PC-9 (cell line): ENCODE measurements at regions not wholly inside any gene's neighbourhood (a gene's known extent, or its start where the extent isn't known, plus 50 kb on each side); places are given as distances from the start of the nearest gene placed in this dataset.

Source experiments
- BruUV-seq: library from RNA; stranded (reverse); fragments of 400-500 nt; replicated peaks from 2 replicates; lab custom pipeline; 2021; lab: Mats Ljungman, UMichigan
- CTCF ChIA-PET: fragments of 300-600 bp; sonication (Branson Sonifier 250); formaldehyde crosslinking; loops from one replicate; lab custom pipeline; 2022; ENCODE audit warnings: antibody characterized with exemption; lab: Charles Lee
- POLR2A ChIA-PET: fragments of 300-600 bp; sonication (Branson Sonifier 250); formaldehyde crosslinking; loops from one replicate; lab custom pipeline; 2022; ENCODE audit warnings: antibody characterized with exemption; ENCODE audit not compliant: unreplicated experiment; lab: Charles Lee
- DNase-seq, 2 experiments: peaks; one replicate each; pipeline versions ENCODE4 v3.0.0 to v3.0.0-alpha.2; 2015 to 2022; ENCODE audit warnings: mixed read lengths in 1 of 2
- H2AFZ ChIP-seq: fragments of 200-600 bp; sonication (generic); 2 replicates; pipeline ENCODE4 v1.8.1; 2017; ENCODE audit warnings: antibody characterized with exemption
- H3F3A ChIP-seq: fragments of 200-600 bp; sonication (generic); 2 replicates; pipeline ENCODE4 v1.8.1; 2017; ENCODE audit warnings: antibody characterized with exemption, mild to moderate bottlenecking, low read depth; ENCODE audit not compliant: insufficient read depth
- H3K27ac ChIP-seq: fragments of 200-600 bp; sonication (generic); 2 replicates; pipeline ENCODE4 v1.6.1; 2016; ENCODE audit warnings: mixed run types
- H3K27me3 ChIP-seq: fragments of 200-600 bp; sonication (generic); 2 replicates; pipeline ENCODE4 v1.6.1; 2016; ENCODE audit warnings: low read depth, mixed run types; ENCODE audit not compliant: insufficient read depth
- H3K36me3 ChIP-seq: fragments of 200-600 bp; sonication (generic); 2 replicates; pipeline ENCODE4 v1.6.1; 2016; ENCODE audit warnings: low read depth, mixed run types
- H3K4me1 ChIP-seq: fragments of 200-600 bp; sonication (generic); replicated peaks from 2 replicates; pipeline ENCODE4 v1.6.1; 2016; ENCODE audit warnings: mixed run types; ENCODE audit not compliant: insufficient read depth
- H3K4me2 ChIP-seq: fragments of 200-600 bp; sonication (generic); 2 replicates; pipeline ENCODE4 v1.6.1; 2017; ENCODE audit warnings: mixed run types
- H3K4me3 ChIP-seq: fragments of 200-600 bp; sonication (generic); 2 replicates; pipeline ENCODE4 v1.6.1; 2016; ENCODE audit warnings: mixed run types
- H3K79me2 ChIP-seq: fragments of 200-600 bp; sonication (generic); 2 replicates; pipeline ENCODE4 v1.6.1; 2017; ENCODE audit warnings: low read depth, mixed run types
- H3K9me2 ChIP-seq: fragments of 200-600 bp; sonication (generic); 2 replicates; pipeline ENCODE4 v1.8.1; 2017; ENCODE audit warnings: mild to moderate bottlenecking; ENCODE audit not compliant: insufficient read depth
- H3K9me3 ChIP-seq: fragments of 200-600 bp; sonication (generic); 2 replicates; pipeline ENCODE4 v1.8.1; 2016; ENCODE audit warnings: low read depth; ENCODE audit not compliant: insufficient read depth
- H4K20me1 ChIP-seq: fragments of 200-600 bp; sonication (generic); 2 replicates; pipeline ENCODE4 v1.8.1; 2017; ENCODE audit not compliant: insufficient read depth
- CTCF ChIP-seq: fragments of 200-600 bp; sonication (generic); conservative IDR thresholded peaks from 2 replicates; pipeline ENCODE4 v1.6.1; 2017; ENCODE audit warnings: mixed run types, antibody characterized with exemption, mild to moderate bottlenecking, moderate library complexity
- EZH2 ChIP-seq: fragments of 200-600 bp; sonication (generic); IDR thresholded peaks from 2 replicates; pipeline ENCODE4 v1.8.0; 2017; ENCODE audit warnings: antibody characterized with exemption, low read depth
- intact Hi-C: fragments of 100-400 bp; cut with micrococcal nuclease; formaldehyde crosslinking; loops from one replicate; pipeline ENCODE4 v1.10.0; 2022; ENCODE audit not compliant: unreplicated experiment

GRCh38 chr2:18745431-18746272, 156.3 kb upstream of the NT5C1B start:
- peaks cover 4% of the 10 kb centered on the region; the same call in 1 of the 2 replicates for H3F3A ChIP-seq
- H3K9me2 ChIP-seq = no peaks in the 10 kb centered on the region
- H3K9me3 ChIP-seq = no peaks in the 10 kb centered on the region
- intact Hi-C loops = loop anchor here (10.0 kb wide), 1 partner anchor 311 kb away; no protein-coding TSS in a partner anchor
- H2AFZ ChIP-seq = no peak overlapping the region
- no peak overlapping the region for H3K27ac ChIP-seq
- no peak for TF ChIP-seq EZH2
- no peak for TF ChIP-seq CTCF
- POLR2A ChIA-PET = interaction anchor here (0.5 kb wide), 1 partner anchor 13 kb away, joined by 3 read pairs; no protein-coding TSS in a partner anchor
- H3K79me2 ChIP-seq = no peaks in the 10 kb centered on the region
- CTCF ChIA-PET = no interaction called here
- H3K4me2 ChIP-seq = no peak overlapping the region
- H3K27me3 ChIP-seq = no peaks in the 10 kb centered on the region
- no peak overlapping the region for H3K4me3 ChIP-seq
- peak in 1 of 2 experiments; percentile 11 for DNase-seq
- H4K20me1 ChIP-seq = no peaks in the 10 kb centered on the region
- no TSS peak for BruUV-seq
- H3K36me3 ChIP-seq = no peaks in the 10 kb centered on the region
- peaks cover 7% of the 10 kb centered on the region for H3K4me1 ChIP-seq

DNA sequence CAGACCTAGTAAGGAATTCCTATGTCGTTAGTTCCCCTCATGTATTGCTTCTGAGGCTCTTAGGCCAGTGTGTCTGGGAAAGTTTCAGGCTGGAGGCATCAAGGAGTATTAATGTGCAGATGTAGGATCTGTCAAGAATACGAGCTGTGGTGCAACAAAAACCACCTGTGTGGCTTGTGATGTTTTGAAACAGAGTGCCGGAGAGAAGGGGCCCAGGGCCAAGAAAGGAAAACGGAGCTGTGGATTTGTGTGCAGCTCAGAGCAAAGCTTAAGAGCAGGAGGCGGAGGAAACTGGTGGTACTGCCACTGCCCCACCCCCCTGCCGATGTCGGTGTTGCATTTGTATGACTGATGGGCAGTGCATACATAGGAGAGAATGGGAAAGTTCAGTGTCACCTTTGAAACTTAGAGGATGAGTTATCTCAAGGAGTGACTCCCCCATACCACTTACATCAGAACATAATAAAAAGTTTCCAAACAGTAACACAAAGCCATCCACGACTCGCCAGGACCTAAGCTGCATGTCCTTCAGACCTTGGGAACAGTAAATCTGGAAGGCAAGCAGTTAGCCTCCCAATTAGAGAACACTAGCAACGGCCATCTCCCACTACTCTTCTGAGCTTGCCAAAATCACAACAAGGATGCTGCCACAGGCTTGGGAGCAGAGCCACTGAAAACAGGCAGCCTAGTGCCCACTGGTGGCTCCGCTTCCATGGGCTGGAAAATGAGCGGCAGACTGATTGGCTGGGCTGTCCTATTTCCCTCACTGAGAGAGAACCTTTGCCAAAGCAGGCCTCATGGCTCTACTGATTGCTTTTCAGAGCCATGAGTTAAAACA, 152.7 kb upstream of the NT5C1B start:
- H3K4me3 ChIP-seq = no peak overlapping the region
- H3K27ac ChIP-seq = no peak overlapping the region
- no peak overlapping the region for H2AFZ ChIP-seq
- H3K79me2 ChIP-seq = no peaks in the 10 kb centered on the region
- ChIA-PET POLR2A (interaction anchor here (0.6 kb wide), 1 partner anchor 182 kb away, joined by 5 read pairs; the partner anchor contains the start of gene RDH14), CTCF (no interaction called here)
- H3K36me3 ChIP-seq = no peaks in the 10 kb centered on the region
- H4K20me1 ChIP-seq = no peaks in the 10 kb centered on the region
- H3K9me2 ChIP-seq = no peaks in the 10 kb centered on the region
- intact Hi-C loops = loop anchor here (10.0 kb wide), 1 partner anchor 307 kb away; no protein-coding TSS in a partner anchor
- no peaks in the 10 kb centered on the region for H3K9me3 ChIP-seq
- no TSS peak for BruUV-seq
- H3F3A ChIP-seq = no peaks in the 10 kb centered on the region
- no peak for DNase-seq
- H3K4me1 ChIP-seq = no peaks in the 10 kb centered on the region
- TF ChIP-seq CTCF = no peak
- no peak for TF ChIP-seq EZH2
- no peak overlapping the region for H3K4me2 ChIP-seq
- H3K27me3 ChIP-seq = no peaks in the 10 kb centered on the region

- intact Hi-C loops = loop anchor here (10.0 kb wide), 1 partner anchor 306 kb away; no protein-coding TSS in a partner anchor
- BruUV-seq = no TSS peak
Measured at GRCh38 chr2:18741191-18741590, 151.8 kb upstream of the NT5C1B start.

More at GRCh38 chr2:18741191-18741590, 151.8 kb upstream of the NT5C1B start:
- TF ChIP-seq CTCF (no peak), EZH2 (no peak)
- no peak overlapping the region for H2AFZ ChIP-seq
- H3F3A ChIP-seq = no peaks in the 10 kb centered on the region
- no peaks in the 10 kb centered on the region for H3K9me3 ChIP-seq
- no peaks in the 10 kb centered on the region for H3K27me3 ChIP-seq
- H3K4me1 ChIP-seq = no peaks in the 10 kb centered on the region
- no peak overlapping the region for H3K4me2 ChIP-seq
- no peaks in the 10 kb centered on the region for H3K79me2 ChIP-seq
- ChIA-PET POLR2A (no interaction called here), CTCF (no interaction called here)
- no peaks in the 10 kb centered on the region for H3K36me3 ChIP-seq
- no peak for DNase-seq
- H3K4me3 ChIP-seq = no peak overlapping the region
- H3K9me2 ChIP-seq = no peaks in the 10 kb centered on the region
- no peaks in the 10 kb centered on the region for H4K20me1 ChIP-seq
- H3K27ac ChIP-seq = no peak overlapping the region
